CD4-positive, alpha-beta T cell treated with Interleukin-4 for 4 hours (primary cell): ENCODE measurements at regions not wholly inside any gene's neighbourhood (a gene's known extent, or its start where the extent isn't known, plus 50 kb on each side); places are given as distances from the start of the nearest gene placed in this dataset.
"Not testable (repeated sequence)": the region's sequence is repeated elsewhere in the genome, so short reads cannot be mapped to it uniquely, and the experiment has no call there.

Experiments
- DNase-seq: peaks from one replicate; pipeline ENCODE4 v3.0.0-alpha.2; 2020

DNA sequence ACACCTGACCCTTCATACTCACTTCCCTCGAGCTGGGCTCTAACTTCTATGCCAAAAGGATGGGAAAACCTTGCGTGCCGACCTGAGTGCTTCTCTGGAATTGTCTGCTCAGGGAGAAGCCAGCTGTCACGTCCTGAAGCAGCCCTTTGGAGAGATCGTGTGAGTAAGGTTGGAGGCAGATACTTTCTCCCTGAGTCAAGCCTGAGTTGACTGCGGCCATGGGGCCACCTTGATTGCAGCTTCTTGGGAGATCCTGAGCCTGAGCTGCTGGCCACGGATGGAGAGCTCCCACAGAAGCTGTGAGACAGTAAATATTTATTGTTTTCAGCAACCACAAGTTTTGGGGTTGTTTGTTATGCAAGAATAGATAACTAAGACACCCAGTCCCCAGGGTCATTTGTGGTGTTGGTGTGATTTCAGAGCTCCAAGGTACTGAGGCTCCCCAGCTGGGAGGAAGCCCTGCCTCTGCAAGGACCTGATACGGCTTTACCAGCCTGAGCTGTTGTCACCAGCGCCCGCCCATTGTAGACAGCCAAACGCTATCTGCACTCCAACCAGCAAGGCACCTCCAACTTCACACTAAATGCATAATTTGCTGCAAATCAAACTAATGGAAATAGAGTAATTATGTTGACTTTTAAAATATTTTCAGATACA, 531.6 kb downstream of the PTPRU start:
- no peak for DNase-seq

DNA sequence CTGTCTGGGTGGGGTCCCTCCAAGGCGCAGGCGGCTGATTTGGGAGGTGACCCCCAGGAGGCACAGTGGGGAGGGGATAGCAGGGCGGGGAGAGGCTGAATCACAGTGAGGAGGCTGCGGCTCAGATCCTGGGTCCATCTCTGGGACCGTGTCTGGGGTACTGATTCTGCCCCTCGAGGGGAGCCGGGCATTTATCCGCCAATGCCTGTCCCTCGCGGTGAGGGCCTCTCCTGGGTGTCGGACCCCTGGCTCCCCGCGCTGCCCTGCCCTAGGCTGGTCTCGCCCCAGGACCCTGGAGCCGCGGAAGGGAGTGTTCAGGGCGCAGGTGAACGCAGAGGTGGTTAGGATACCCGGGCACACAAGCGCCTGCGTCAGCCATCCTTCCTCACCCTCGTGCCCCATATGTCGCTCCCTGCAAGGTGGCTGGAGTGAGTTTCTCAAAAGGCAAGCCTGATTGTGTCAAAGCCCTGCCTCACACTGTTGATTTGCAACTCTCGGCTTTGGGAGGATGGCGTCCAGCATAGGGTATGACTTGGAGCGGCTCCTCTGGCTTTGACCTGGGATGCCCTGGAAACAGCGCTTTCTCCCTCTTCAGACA, 530.9 kb downstream of the PTPRU start:
- DNase-seq = no peak

- DNase-seq = no peak
Measured at GRCh38 chr1:29762635-29763034, 526.3 kb downstream of the PTPRU start.

- DNase-seq = no peak
Measured at GRCh38 chr1:29761159-29761928, 525.0 kb downstream of the PTPRU start.

- DNase-seq = no peak
Measured at GRCh38 chr1:29760067-29760564, 523.8 kb downstream of the PTPRU start.

- no peak for DNase-seq
Measured at GRCh38 chr1:29758781-29759499, 522.6 kb downstream of the PTPRU start.

- no peak for DNase-seq
Measured at GRCh38 chr1:29757866-29758780, 521.8 kb downstream of the PTPRU start.

- DNase-seq = no peak
Measured at GRCh38 chr1:29756901-29757725, 520.8 kb downstream of the PTPRU start.

DNA sequence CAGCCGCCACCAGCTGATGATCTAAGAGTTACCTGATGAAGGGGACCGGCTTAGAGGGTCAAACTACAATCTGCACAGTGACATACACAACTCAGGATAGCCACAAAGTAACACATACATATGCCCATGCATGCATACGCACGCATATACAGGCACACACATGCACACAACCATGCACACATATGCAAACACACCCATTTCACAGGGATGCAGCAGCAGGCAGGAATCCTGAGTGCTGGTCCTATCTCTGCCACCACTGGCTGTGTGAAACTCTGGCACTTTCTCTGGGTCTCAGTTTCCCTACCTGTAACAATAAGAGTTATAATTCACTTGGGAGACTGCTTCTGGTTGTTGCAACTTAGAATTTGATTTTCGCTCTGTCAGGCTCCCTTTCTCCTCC, 520.2 kb downstream of the PTPRU start:
- DNase-seq = no peak

- DNase-seq = no peak
Measured at GRCh38 chr1:29756085-29756484, 519.8 kb downstream of the PTPRU start.

DNA sequence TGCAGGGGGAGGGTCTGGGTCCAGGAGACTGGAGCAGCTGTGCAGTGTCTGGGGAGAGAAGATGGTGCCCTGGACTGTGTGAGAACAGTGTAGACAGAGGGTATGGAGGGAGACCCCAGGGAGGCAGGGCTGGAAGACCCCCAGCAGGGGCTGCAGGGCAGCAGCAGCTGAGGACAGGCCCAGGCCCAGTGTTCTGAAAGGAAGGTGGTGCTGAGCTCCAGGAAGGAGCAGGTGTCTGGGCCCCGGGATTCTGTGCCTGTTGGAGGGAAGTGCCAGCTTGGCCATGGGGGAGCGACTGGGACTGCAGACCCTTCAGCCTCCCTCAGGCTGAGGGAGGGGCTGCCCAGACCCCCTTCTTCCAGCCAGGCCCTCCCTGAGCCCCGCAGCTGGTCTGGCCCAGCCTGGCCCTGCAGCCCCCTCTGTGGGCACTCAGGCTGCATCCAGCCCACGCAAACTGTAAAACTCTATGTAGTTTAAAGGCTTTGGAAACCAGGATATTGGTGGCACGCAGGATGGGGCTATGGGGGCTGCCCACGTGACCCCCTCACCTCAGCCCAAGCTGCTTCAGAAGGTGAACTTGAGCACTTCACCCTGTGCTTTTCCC, 519.2 kb downstream of the PTPRU start:
- DNase-seq = not testable (repeated sequence)

- no peak for DNase-seq
Measured at GRCh38 chr1:29754573-29755375, 518.5 kb downstream of the PTPRU start.

DNA sequence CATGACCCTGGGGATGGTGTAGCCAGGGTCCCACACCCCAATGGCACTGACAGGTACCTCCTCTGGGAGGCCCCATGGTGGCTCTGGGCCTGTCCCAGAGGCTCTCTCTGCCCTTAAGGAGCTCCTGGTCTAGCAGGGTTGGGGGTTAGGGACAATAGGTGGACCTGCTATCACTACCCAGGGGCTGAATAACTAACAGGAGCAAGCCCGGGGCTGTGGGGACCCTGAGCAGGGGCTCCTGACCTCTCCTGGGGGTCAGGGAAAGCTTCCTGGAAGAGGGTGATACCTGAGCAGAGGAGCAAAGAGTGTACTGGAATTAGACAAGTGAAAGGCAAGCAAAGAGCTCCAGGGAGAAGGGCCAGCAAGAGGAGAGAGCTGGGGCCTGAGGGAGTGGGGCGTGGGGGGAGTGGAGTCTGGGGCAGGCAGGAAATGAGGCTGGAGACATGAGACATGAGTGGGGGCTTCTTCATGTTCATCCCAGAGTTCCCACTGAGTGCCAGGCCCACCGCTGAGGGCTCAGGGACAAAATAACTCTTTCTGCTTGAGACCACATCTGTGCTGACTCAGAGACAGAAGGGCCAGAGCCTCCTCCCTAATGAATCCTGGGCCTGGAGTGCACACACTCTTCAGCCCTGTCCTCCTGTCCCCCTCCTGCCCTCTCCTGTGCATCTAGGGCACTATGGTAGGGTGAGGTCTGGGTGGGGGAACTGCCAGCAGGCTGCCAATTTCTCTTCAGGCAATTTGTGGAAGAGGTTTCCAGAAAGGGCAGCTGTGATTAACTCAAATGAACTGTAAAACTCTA, 517.6 kb downstream of the PTPRU start:
- DNase-seq = no peak

- no peak for DNase-seq
Measured at GRCh38 chr1:29753244-29753643, 516.9 kb downstream of the PTPRU start.

GRCh38 chr1:29752141-29752540, 515.8 kb downstream of the PTPRU start:
- DNase-seq = no peak

GRCh38 chr1:29749024-29749945, 513.0 kb downstream of the PTPRU start:
- DNase-seq = no peak

GRCh38 chr1:29747196-29747595, 510.9 kb downstream of the PTPRU start:
- DNase-seq = no peak
